ENCODE measurements at regions not wholly inside any gene's neighbourhood (a gene's known extent, or its start where the extent isn't known, plus 50 kb on each side); places are given as distances from the start of the nearest gene placed in this dataset.
"Not testable (repeated sequence)": the region's sequence is repeated elsewhere in the genome, so short reads cannot be mapped to it uniquely, and the experiment has no call there.

- no peak for DNase-seq
Observed at GRCh38 chr5:158473016-158473635, 614.2 kb upstream of the CLINT1 start.

- DNase-seq: no peak
Observed at GRCh38 chr5:158471535-158471924, 612.6 kb upstream of the CLINT1 start.

GRCh38 chr5:158470764-158471534 is 612.0 kb upstream of the CLINT1 start:
- DNase-seq: no peak

GRCh38 chr5:158468444-158468843 is 609.5 kb upstream of the CLINT1 start:
- no peak for DNase-seq

- DNase-seq: peak; percentile 11
Observed at GRCh38 chr5:158466191-158466590, 607.2 kb upstream of the CLINT1 start.

GRCh38 chr5:158465086-158465972 is 606.4 kb upstream of the CLINT1 start:
- DNase-seq: peak; percentile 4

GRCh38 chr5:158464383-158464782 is 605.4 kb upstream of the CLINT1 start:
- no peak for DNase-seq

- peak; percentile 34 for DNase-seq
Observed at GRCh38 chr5:158463938-158464337, 605.0 kb upstream of the CLINT1 start.

- DNase-seq: no peak
Observed at GRCh38 chr5:158463188-158463587, 604.2 kb upstream of the CLINT1 start.

- DNase-seq: no peak
Observed at GRCh38 chr5:158462349-158463114, 603.6 kb upstream of the CLINT1 start.

GRCh38 chr5:158461240-158461854 is 602.4 kb upstream of the CLINT1 start:
- DNase-seq: no peak

- no peak for DNase-seq
Observed at GRCh38 chr5:158458086-158458485, 599.1 kb upstream of the CLINT1 start.

- no peak for DNase-seq
Observed at GRCh38 chr5:158456756-158457155, 597.8 kb upstream of the CLINT1 start.

- DNase-seq: no peak
Observed at GRCh38 chr5:158456241-158456640, 597.3 kb upstream of the CLINT1 start.

GRCh38 chr5:158451993-158452672 is 593.2 kb upstream of the CLINT1 start:
- DNase-seq: no peak

- DNase-seq: no peak
Observed at GRCh38 chr5:158451203-158451992, 592.5 kb upstream of the CLINT1 start.

GRCh38 chr5:158450751-158451171 is 591.8 kb upstream of the CLINT1 start:
- no peak for DNase-seq

GRCh38 chr5:158446761-158447160 is 587.8 kb upstream of the CLINT1 start:
- not testable (repeated sequence) for DNase-seq

- not testable (repeated sequence) for DNase-seq
Observed at GRCh38 chr5:158439204-158439603, 580.3 kb upstream of the CLINT1 start.

GRCh38 chr5:158436271-158437065 is 577.5 kb upstream of the CLINT1 start:
- peak; percentile 5 for DNase-seq
